Liver (tissue), 8 donors: ENCODE measurements at regions not wholly inside any gene's neighbourhood (a gene's known extent, or its start where the extent isn't known, plus 50 kb on each side); places are given as distances from the start of the nearest gene placed in this dataset.

ENCODE experiments used
- DNase-seq: peaks from one replicate; pipeline ENCODE4 v3.0.0-alpha.2; 2017; ENCODE audit warnings: low spot score
- H3K27ac ChIP-seq, 2 donors: one replicate each; pipeline ENCODE4 v1.7.0; 2013; ENCODE audit warnings: inconsistent platforms in 2 of 2, low read length in 2 of 2, control low read depth in 1 of 2, low read depth in 1 of 2, mild to moderate bottlenecking in 1 of 2
- H3K27me3 ChIP-seq, 4 donors: one replicate each; pipeline versions ENCODE4 v1.6.1 to v1.7.0; 2013; ENCODE audit warnings: low read length in 3 of 4, inconsistent platforms in 1 of 4, mild to moderate bottlenecking in 1 of 4, moderate library complexity in 1 of 4; ENCODE audit not compliant: control insufficient read depth in 4 of 4, insufficient read depth in 4 of 4
- H3K36me3 ChIP-seq, 4 donors: one replicate each; pipeline versions ENCODE4 v1.6.1 to v1.7.0; 2013; ENCODE audit warnings: low read length in 3 of 4, mild to moderate bottlenecking in 3 of 4, low read depth in 1 of 4, moderate library complexity in 1 of 4; ENCODE audit not compliant: control insufficient read depth in 4 of 4, insufficient read depth in 3 of 4
- H3K4me1 ChIP-seq, 4 donors: one replicate each; pipeline versions ENCODE4 v1.6.1 to v1.7.0; 2013; ENCODE audit warnings: low read length in 3 of 4, mild to moderate bottlenecking in 3 of 4, moderate library complexity in 1 of 4; ENCODE audit not compliant: control insufficient read depth in 4 of 4, insufficient read depth in 4 of 4
- H3K4me3 ChIP-seq, 3 donors: one replicate each; pipeline versions ENCODE4 v1.6.1 to v1.7.0; 2013; ENCODE audit warnings: low read length in 3 of 3, control low read depth in 1 of 3, low read depth in 1 of 3, mild to moderate bottlenecking in 1 of 3
- H3K9ac ChIP-seq, 2 donors: one replicate each; pipeline ENCODE4 v1.7.0; 2013; ENCODE audit warnings: low read length in 2 of 2, mild to moderate bottlenecking in 2 of 2, moderate library complexity in 2 of 2, control low read depth in 1 of 2, low read depth in 1 of 2
- H3K9me3 ChIP-seq, 4 donors: one replicate each; pipeline versions ENCODE4 v1.6.1 to v1.7.0; 2013; ENCODE audit warnings: low read length in 3 of 4; ENCODE audit not compliant: control insufficient read depth in 4 of 4
- ATF3 ChIP-seq: IDR thresholded peaks from 2 replicates; pipeline ENCODE4 v1.6.1; 2016; ENCODE audit warnings: antibody characterized with exemption
- CTCF ChIP-seq: fragments of 150-350 bp; IDR thresholded peaks from 2 replicates; pipeline ENCODE4 v1.5.1; 2017; ENCODE audit warnings: improper control_type of control experiment, low read depth, low read length; ENCODE audit not compliant: missing input control
- EGR1 ChIP-seq, 2 donors: IDR thresholded peaks; 2 replicates each; pipeline ENCODE4 v1.6.1; 2016 to 2018; ENCODE audit warnings: antibody characterized with exemption in 2 of 2, low read depth in 2 of 2
- FOXA1 ChIP-seq: IDR thresholded peaks from 2 replicates; pipeline ENCODE4 v1.6.1; 2016; ENCODE audit warnings: antibody characterized with exemption
- FOXA2 ChIP-seq: IDR thresholded peaks from 2 replicates; pipeline ENCODE4 v1.6.1; 2016; ENCODE audit warnings: antibody characterized with exemption
- GABPA ChIP-seq, 2 donors: IDR thresholded peaks in 1 of 2; conservative IDR thresholded peaks in 1 of 2; 2 replicates each; pipeline ENCODE4 v1.6.1; 2016; ENCODE audit warnings: antibody characterized with exemption in 2 of 2, mild to moderate bottlenecking in 1 of 2, moderate library complexity in 1 of 2
- HNF4A ChIP-seq, 2 donors: conservative IDR thresholded peaks; 2 replicates each; pipeline ENCODE4 v1.6.1; 2016; ENCODE audit warnings: antibody characterized with exemption in 2 of 2, mild to moderate bottlenecking in 2 of 2
- HNF4G ChIP-seq: IDR thresholded peaks from 2 replicates; pipeline ENCODE4 v1.6.1; 2016; ENCODE audit warnings: antibody characterized with exemption
- JUND ChIP-seq, 2 donors: IDR thresholded peaks; 2 replicates each; pipeline ENCODE4 v1.6.1; 2016; ENCODE audit warnings: antibody characterized with exemption in 2 of 2
- MAX ChIP-seq: IDR thresholded peaks from 2 replicates; pipeline ENCODE4 v1.6.1; 2016; ENCODE audit warnings: antibody characterized with exemption
- NR2F2 ChIP-seq: IDR thresholded peaks from 2 replicates; pipeline ENCODE4 v1.6.1; 2016; ENCODE audit warnings: antibody characterized with exemption
- RAD21 ChIP-seq, 2 donors: IDR thresholded peaks; 2 replicates each; pipeline ENCODE4 v1.6.1; 2016; ENCODE audit warnings: antibody characterized with exemption in 2 of 2, mild to moderate bottlenecking in 2 of 2
- REST ChIP-seq: IDR thresholded peaks from 2 replicates; pipeline ENCODE4 v1.6.1; 2016; ENCODE audit warnings: antibody characterized with exemption, mild to moderate bottlenecking
- RXRA ChIP-seq, 2 donors: IDR thresholded peaks; 2 replicates each; pipeline ENCODE4 v1.6.1; 2017 to 2018; ENCODE audit warnings: antibody characterized with exemption in 2 of 2, mild to moderate bottlenecking in 1 of 2
- SP1 ChIP-seq: IDR thresholded peaks from 2 replicates; pipeline ENCODE4 v1.6.1; 2018; ENCODE audit warnings: antibody characterized with exemption, mild to moderate bottlenecking
- TAF1 ChIP-seq: conservative IDR thresholded peaks from 2 replicates; pipeline ENCODE4 v1.6.1; 2016; ENCODE audit warnings: antibody characterized with exemption, mild to moderate bottlenecking
- YY1 ChIP-seq: IDR thresholded peaks from 2 replicates; pipeline ENCODE4 v1.6.1; 2016; ENCODE audit warnings: antibody characterized with exemption, mild to moderate bottlenecking
- ZBTB33 ChIP-seq: IDR thresholded peaks from 2 replicates; pipeline ENCODE4 v1.6.1; 2016; ENCODE audit warnings: antibody characterized with exemption
- WGBS: extraction: QIAGEN DNeasy Blood & Tissue Kit; methylation state at CpG from one replicate; pipeline ENCODE4 v1.1.7; 2013; 5-methylcytosine and 5-hydroxymethylcytosine counted together
- donor health status: healthy.
- donor health status: healthy.
- donor health status: healthy.
- donor health status: healthy.
- donor health status: healthy.

- TF ChIP-seq ZBTB33 (no peak), SP1 (no peak), GABPA (IDR thresholded peaks at IDR 0.05 in 1 of 2, conservative IDR thresholded peaks at IDR 0.05 in 1 of 2) (no peak), RAD21 (IDR thresholded peaks at IDR 0.05) (no peak), FOXA1 (no peak), HNF4G (no peak), FOXA2 (no peak), REST (no peak)
- no peak overlapping the region for H3K27ac ChIP-seq
- no peaks in the 10 kb centered on the region for H3K27me3 ChIP-seq
- no peaks in the 10 kb centered on the region for H3K9me3 ChIP-seq
- WGBS: 91% methylated on average over 1 of the region's 1 CpG
- no peak for DNase-seq
- H3K9ac ChIP-seq: no peak overlapping the region
- no peak overlapping the region for H3K4me3 ChIP-seq
- H3K4me1 ChIP-seq: no peaks in the 10 kb centered on the region
- no peaks in the 10 kb centered on the region for H3K36me3 ChIP-seq
Observed at GRCh38 chr10:33783557-33783956, 449.1 kb upstream of the NRP1 start.

GRCh38 chr10:33783078-33783477 is 448.6 kb upstream of the NRP1 start:
- Histone ChIP-seq H3K9ac (no peak overlapping the region), H3K9me3 (no peaks in the 10 kb centered on the region), H3K27ac (no peak overlapping the region), H3K4me3 (no peak overlapping the region), H3K36me3 (no peaks in the 10 kb centered on the region), H3K27me3 (no peaks in the 10 kb centered on the region), H3K4me1 (no peaks in the 10 kb centered on the region)
- DNase-seq: no peak
- TF ChIP-seq FOXA1 (no peak), REST (no peak), HNF4A (conservative IDR thresholded peaks at IDR 0.05) (no peak), SP1 (no peak), YY1 (no peak), HNF4G (no peak), ZBTB33 (no peak), TAF1 (no peak), CTCF (no peak), EGR1 (IDR thresholded peaks at IDR 0.05; ENCODE audit: low read depth in 2 of 2) (no peak), GABPA (IDR thresholded peaks at IDR 0.05 in 1 of 2, conservative IDR thresholded peaks at IDR 0.05 in 1 of 2) (no peak), MAX (no peak), NR2F2 (no peak), JUND (IDR thresholded peaks at IDR 0.05) (no peak), RAD21 (IDR thresholded peaks at IDR 0.05) (no peak), FOXA2 (no peak), RXRA (IDR thresholded peaks at IDR 0.05) (no peak), ATF3 (no peak)
- WGBS: 94% methylated on average over 3 of the region's 3 CpGs
